Central memory CD8-positive, alpha-beta T cell (primary cell): ENCODE measurements at regions not wholly inside any gene's neighbourhood (a gene's known extent, or its start where the extent isn't known, plus 50 kb on each side); places are given as distances from the start of the nearest gene placed in this dataset.

ENCODE experiments used
- ATAC-seq: fragments of 150-1000 bp; cut with Tn5 transposase; replicated peaks from 2 replicates; pipeline ENCODE4 v1.10.0; 2022; ENCODE audit warnings: mild to moderate bottlenecking, moderate FRiP score, moderate number of reproducible peaks; ENCODE audit not compliant: poor library complexity, severe bottlenecking; ENCODE audit errors: extremely low read depth
- DNase-seq, 2 donors: peaks; one replicate each; pipeline ENCODE4 v3.0.0; 2021; ENCODE audit warnings: low spot score in 2 of 2
- H3K27ac Mint-ChIP-seq: one replicate; pipeline ENCODE4 v1.8.0; 2022; ENCODE audit warnings: low read depth, mild to moderate bottlenecking, moderate library complexity, mixed read lengths
- H3K27me3 Mint-ChIP-seq: one replicate; pipeline ENCODE4 v1.8.0; 2022; ENCODE audit warnings: mixed read lengths
- H3K36me3 Mint-ChIP-seq: one replicate; pipeline ENCODE4 v1.8.0; 2022; ENCODE audit warnings: mild to moderate bottlenecking, moderate library complexity, mixed read lengths; ENCODE audit not compliant: insufficient read depth
- H3K4me1 Mint-ChIP-seq: one replicate; pipeline ENCODE4 v1.8.0; 2022; ENCODE audit warnings: mixed read lengths
- H3K4me3 Mint-ChIP-seq: one replicate; pipeline ENCODE4 v1.8.0; 2022; ENCODE audit warnings: mild to moderate bottlenecking, moderate library complexity, mixed read lengths
- H3K9me3 Mint-ChIP-seq: one replicate; pipeline ENCODE4 v1.8.0; 2022; ENCODE audit warnings: mixed read lengths

GRCh38 chr10:2106641-2107040, 369.3 kb upstream of the ADARB2 start:
- no peak for ATAC-seq
- no peak overlapping the region for H3K4me3 Mint-ChIP-seq
- no peak for DNase-seq
- no peaks in the 10 kb centered on the region for H3K27me3 Mint-ChIP-seq
- no peaks in the 10 kb centered on the region for H3K9me3 Mint-ChIP-seq
- H3K27ac Mint-ChIP-seq, result no peak overlapping the region
- H3K36me3 Mint-ChIP-seq, result no peaks in the 10 kb centered on the region
- H3K4me1 Mint-ChIP-seq, result no peaks in the 10 kb centered on the region

- no peaks in the 10 kb centered on the region for H3K4me1 Mint-ChIP-seq
- no peak overlapping the region for H3K27ac Mint-ChIP-seq
- ATAC-seq (no peak), DNase-seq (no peak)
- H3K36me3 Mint-ChIP-seq, result no peaks in the 10 kb centered on the region
- no peaks in the 10 kb centered on the region for H3K27me3 Mint-ChIP-seq
- H3K9me3 Mint-ChIP-seq, result no peaks in the 10 kb centered on the region
- H3K4me3 Mint-ChIP-seq, result no peak overlapping the region
Measured at GRCh38 chr10:2099321-2099720, 362.0 kb upstream of the ADARB2 start.

- DNase-seq, result no peak
- H3K4me1 Mint-ChIP-seq, result no peaks in the 10 kb centered on the region
Measured at GRCh38 chr10:2097937-2098336, 360.6 kb upstream of the ADARB2 start.

GRCh38 chr10:2094171-2094570, 356.8 kb upstream of the ADARB2 start:
- DNase-seq (no peak), ATAC-seq (no peak)
- Mint-ChIP-seq H3K9me3 (no peaks in the 10 kb centered on the region), H3K4me1 (no peaks in the 10 kb centered on the region), H3K27ac (no peak overlapping the region), H3K36me3 (no peaks in the 10 kb centered on the region), H3K4me3 (no peak overlapping the region), H3K27me3 (no peaks in the 10 kb centered on the region)

More at GRCh38 chr10:2097937-2098336, 360.6 kb upstream of the ADARB2 start:
- ATAC-seq, result no peak
- H3K4me3 Mint-ChIP-seq, result no peak overlapping the region
- no peaks in the 10 kb centered on the region for H3K9me3 Mint-ChIP-seq
- no peaks in the 10 kb centered on the region for H3K36me3 Mint-ChIP-seq
- H3K27ac Mint-ChIP-seq, result no peak overlapping the region
- H3K27me3 Mint-ChIP-seq, result no peaks in the 10 kb centered on the region

GRCh38 chr10:2083591-2083990, 346.3 kb upstream of the ADARB2 start:
- H3K36me3 Mint-ChIP-seq, result peaks cover 1% of the 10 kb centered on the region
- DNase-seq, result no peak
- peaks cover 5% of the 10 kb centered on the region for H3K9me3 Mint-ChIP-seq
- H3K27ac Mint-ChIP-seq, result no peak overlapping the region
- no peaks in the 10 kb centered on the region for H3K4me1 Mint-ChIP-seq
- ATAC-seq, result no peak
- H3K27me3 Mint-ChIP-seq, result no peaks in the 10 kb centered on the region
- H3K4me3 Mint-ChIP-seq, result no peak overlapping the region

GRCh38 chr10:2081501-2081900, 344.2 kb upstream of the ADARB2 start:
- Mint-ChIP-seq H3K27me3 (no peaks in the 10 kb centered on the region), H3K36me3 (no peaks in the 10 kb centered on the region), H3K4me1 (no peaks in the 10 kb centered on the region)

GRCh38 chr10:2079603-2080078, 342.3 kb upstream of the ADARB2 start:
- no peaks in the 10 kb centered on the region for H3K36me3 Mint-ChIP-seq
- no peak overlapping the region for H3K4me3 Mint-ChIP-seq
- H3K9me3 Mint-ChIP-seq, result no peaks in the 10 kb centered on the region
- no peaks in the 10 kb centered on the region for H3K27me3 Mint-ChIP-seq
- ATAC-seq (no peak), DNase-seq (no peak)
- H3K27ac Mint-ChIP-seq, result no peak overlapping the region
- no peaks in the 10 kb centered on the region for H3K4me1 Mint-ChIP-seq

More at GRCh38 chr10:2081501-2081900, 344.2 kb upstream of the ADARB2 start:
- Mint-ChIP-seq H3K4me3 (no peak overlapping the region), H3K27ac (no peak overlapping the region), H3K9me3 (no peaks in the 10 kb centered on the region)
- no peak for DNase-seq
- ATAC-seq, result no peak

GRCh38 chr10:2077231-2077630, 339.9 kb upstream of the ADARB2 start:
- Mint-ChIP-seq H3K4me1 (no peaks in the 10 kb centered on the region), H3K4me3 (no peak overlapping the region), H3K27me3 (no peaks in the 10 kb centered on the region), H3K36me3 (no peaks in the 10 kb centered on the region), H3K9me3 (no peaks in the 10 kb centered on the region), H3K27ac (no peak overlapping the region)
- no peak for ATAC-seq
- no peak for DNase-seq

- ATAC-seq, result no peak
- no peaks in the 10 kb centered on the region for H3K27me3 Mint-ChIP-seq
- H3K4me1 Mint-ChIP-seq, result no peaks in the 10 kb centered on the region
- no peak overlapping the region for H3K27ac Mint-ChIP-seq
- DNase-seq, result no peak
- H3K36me3 Mint-ChIP-seq, result no peaks in the 10 kb centered on the region
- H3K4me3 Mint-ChIP-seq, result no peak overlapping the region
- peaks cover 5% of the 10 kb centered on the region for H3K9me3 Mint-ChIP-seq
Measured at GRCh38 chr10:2076528-2076927, 339.2 kb upstream of the ADARB2 start.

GRCh38 chr10:2067015-2067414, 329.7 kb upstream of the ADARB2 start:
- Mint-ChIP-seq H3K9me3 (peaks cover 12% of the 10 kb centered on the region), H3K27ac (no peak overlapping the region), H3K36me3 (no peaks in the 10 kb centered on the region), H3K27me3 (no peaks in the 10 kb centered on the region), H3K4me1 (no peaks in the 10 kb centered on the region), H3K4me3 (no peak overlapping the region)
- no peak for ATAC-seq
- no peak for DNase-seq

- ATAC-seq, result no peak
- Mint-ChIP-seq H3K27ac (no peak overlapping the region), H3K4me3 (no peak overlapping the region), H3K36me3 (peaks cover 2% of the 10 kb centered on the region), H3K4me1 (no peaks in the 10 kb centered on the region), H3K9me3 (peaks cover 7% of the 10 kb centered on the region), H3K27me3 (peaks cover 8% of the 10 kb centered on the region)
- no peak for DNase-seq
Measured at GRCh38 chr10:2054728-2055127, 317.4 kb upstream of the ADARB2 start.

GRCh38 chr10:2053805-2054204, 316.5 kb upstream of the ADARB2 start:
- Mint-ChIP-seq H3K36me3 (peaks cover 2% of the 10 kb centered on the region), H3K9me3 (peaks cover 7% of the 10 kb centered on the region), H3K27ac (no peak overlapping the region), H3K27me3 (no peaks in the 10 kb centered on the region), H3K4me1 (no peaks in the 10 kb centered on the region), H3K4me3 (no peak overlapping the region)
- no peak for ATAC-seq
- DNase-seq, result no peak

- DNase-seq (no peak), ATAC-seq (no peak)
- Mint-ChIP-seq H3K9me3 (peaks cover 7% of the 10 kb centered on the region), H3K27me3 (no peaks in the 10 kb centered on the region), H3K36me3 (peaks cover 2% of the 10 kb centered on the region), H3K4me3 (no peak overlapping the region), H3K27ac (no peak overlapping the region), H3K4me1 (no peaks in the 10 kb centered on the region)
Measured at GRCh38 chr10:2051108-2051507, 313.8 kb upstream of the ADARB2 start.

GRCh38 chr10:2049560-2049959, 312.2 kb upstream of the ADARB2 start:
- Mint-ChIP-seq H3K4me1 (no peaks in the 10 kb centered on the region), H3K4me3 (no peak overlapping the region), H3K27me3 (no peaks in the 10 kb centered on the region), H3K9me3 (peaks cover 7% of the 10 kb centered on the region), H3K36me3 (no peaks in the 10 kb centered on the region), H3K27ac (no peak overlapping the region)
- DNase-seq (no peak), ATAC-seq (no peak)
